ENCODE measurements at regions not wholly inside any gene's neighbourhood (a gene's known extent, or its start where the extent isn't known, plus 50 kb on each side); places are given as distances from the start of the nearest gene placed in this dataset.
"Not testable (repeated sequence)": the region's sequence is repeated elsewhere in the genome, so short reads cannot be mapped to it uniquely, and the experiment has no call there.

DNA sequence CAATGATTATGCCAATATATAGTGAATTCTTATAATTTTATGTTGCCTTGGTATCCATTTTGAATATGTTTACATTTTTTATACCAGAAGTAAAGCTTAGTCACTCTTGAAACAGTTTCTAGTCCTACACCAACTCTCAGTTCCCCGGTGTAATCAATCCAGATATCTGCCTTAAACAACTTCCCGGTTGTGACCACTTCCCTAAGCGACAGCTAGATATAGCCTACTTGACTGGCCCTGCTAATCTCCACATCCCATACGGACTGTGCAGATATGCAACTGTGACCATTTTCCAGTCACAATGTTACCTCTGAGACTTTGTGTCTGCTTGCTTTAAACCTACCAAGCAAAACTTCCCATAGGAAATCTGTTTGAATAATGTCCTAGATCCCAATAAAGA, 1551.5 kb upstream of the SEL1L start:
- Histone ChIP-seq H3K9ac (no peak overlapping the region), H3K79me2 (ENCODE audit: insufficient read depth, low read depth) (no peaks in the 10 kb centered on the region), H4K20me1 (ENCODE audit: insufficient read depth) (no peaks in the 10 kb centered on the region), H3K4me1 (ENCODE audit: low read depth, poor library complexity, severe bottlenecking) (no peaks in the 10 kb centered on the region), H3K36me3 (ENCODE audit: insufficient read depth) (no peaks in the 10 kb centered on the region), H3K27me3 (ENCODE audit: insufficient read depth, low read depth) (no peaks in the 10 kb centered on the region), H3K4me3 (IDR thresholded peaks at IDR 0.05; ENCODE audit: insufficient read depth, low read depth, low read length) (no peak overlapping the region), H3K27ac (no peak overlapping the region), H3K4me2 (no peak overlapping the region), H2AFZ (ENCODE audit: low read depth) (no peak overlapping the region)
- TF ChIP-seq, protein P1, sequence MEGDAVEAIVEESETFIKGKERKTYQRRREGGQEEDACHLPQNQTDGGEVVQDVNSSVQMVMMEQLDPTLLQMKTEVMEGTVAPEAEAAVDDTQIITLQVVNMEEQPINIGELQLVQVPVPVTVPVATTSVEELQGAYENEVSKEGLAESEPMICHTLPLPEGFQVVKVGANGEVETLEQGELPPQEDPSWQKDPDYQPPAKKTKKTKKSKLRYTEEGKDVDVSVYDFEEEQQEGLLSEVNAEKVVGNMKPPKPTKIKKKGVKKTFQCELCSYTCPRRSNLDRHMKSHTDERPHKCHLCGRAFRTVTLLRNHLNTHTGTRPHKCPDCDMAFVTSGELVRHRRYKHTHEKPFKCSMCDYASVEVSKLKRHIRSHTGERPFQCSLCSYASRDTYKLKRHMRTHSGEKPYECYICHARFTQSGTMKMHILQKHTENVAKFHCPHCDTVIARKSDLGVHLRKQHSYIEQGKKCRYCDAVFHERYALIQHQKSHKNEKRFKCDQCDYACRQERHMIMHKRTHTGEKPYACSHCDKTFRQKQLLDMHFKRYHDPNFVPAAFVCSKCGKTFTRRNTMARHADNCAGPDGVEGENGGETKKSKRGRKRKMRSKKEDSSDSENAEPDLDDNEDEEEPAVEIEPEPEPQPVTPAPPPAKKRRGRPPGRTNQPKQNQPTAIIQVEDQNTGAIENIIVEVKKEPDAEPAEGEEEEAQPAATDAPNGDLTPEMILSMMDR (conservative IDR thresholded peaks at IDR 0.05; ENCODE audit: low read depth, low read length), result no peak

DNA sequence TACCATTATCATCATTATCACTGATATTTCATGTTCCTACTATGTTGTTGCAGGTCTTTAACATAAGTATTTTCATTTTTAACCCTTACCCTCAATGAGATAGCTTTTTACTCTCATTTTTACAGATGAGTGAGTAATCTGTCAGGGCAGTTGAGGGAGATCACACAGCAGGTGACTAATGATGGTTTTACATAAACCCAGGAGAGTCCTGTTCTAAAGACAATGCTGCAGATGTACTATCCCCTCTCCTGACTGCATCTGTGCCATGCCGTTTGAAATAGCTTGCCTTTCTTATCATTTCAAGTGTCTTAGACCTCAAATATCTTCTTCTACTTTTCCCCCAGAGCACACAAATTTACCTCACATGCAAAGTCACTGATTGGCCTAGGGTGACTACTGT, 1552.1 kb upstream of the SEL1L start:
- Histone ChIP-seq H3K79me2 (ENCODE audit: insufficient read depth, low read depth) (no peaks in the 10 kb centered on the region), H3K27me3 (ENCODE audit: insufficient read depth, low read depth) (no peaks in the 10 kb centered on the region), H3K27ac (no peak overlapping the region), H3K9ac (no peak overlapping the region), H3K4me1 (ENCODE audit: low read depth, poor library complexity, severe bottlenecking) (no peaks in the 10 kb centered on the region), H2AFZ (ENCODE audit: low read depth) (no peak overlapping the region), H4K20me1 (ENCODE audit: insufficient read depth) (no peaks in the 10 kb centered on the region), H3K4me2 (no peak overlapping the region), H3K4me3 (IDR thresholded peaks at IDR 0.05; ENCODE audit: insufficient read depth, low read depth, low read length) (no peak overlapping the region), H3K36me3 (ENCODE audit: insufficient read depth) (no peaks in the 10 kb centered on the region)
- TF ChIP-seq, protein P1 (conservative IDR thresholded peaks at IDR 0.05; ENCODE audit: low read depth, low read length), result no peak

DNA sequence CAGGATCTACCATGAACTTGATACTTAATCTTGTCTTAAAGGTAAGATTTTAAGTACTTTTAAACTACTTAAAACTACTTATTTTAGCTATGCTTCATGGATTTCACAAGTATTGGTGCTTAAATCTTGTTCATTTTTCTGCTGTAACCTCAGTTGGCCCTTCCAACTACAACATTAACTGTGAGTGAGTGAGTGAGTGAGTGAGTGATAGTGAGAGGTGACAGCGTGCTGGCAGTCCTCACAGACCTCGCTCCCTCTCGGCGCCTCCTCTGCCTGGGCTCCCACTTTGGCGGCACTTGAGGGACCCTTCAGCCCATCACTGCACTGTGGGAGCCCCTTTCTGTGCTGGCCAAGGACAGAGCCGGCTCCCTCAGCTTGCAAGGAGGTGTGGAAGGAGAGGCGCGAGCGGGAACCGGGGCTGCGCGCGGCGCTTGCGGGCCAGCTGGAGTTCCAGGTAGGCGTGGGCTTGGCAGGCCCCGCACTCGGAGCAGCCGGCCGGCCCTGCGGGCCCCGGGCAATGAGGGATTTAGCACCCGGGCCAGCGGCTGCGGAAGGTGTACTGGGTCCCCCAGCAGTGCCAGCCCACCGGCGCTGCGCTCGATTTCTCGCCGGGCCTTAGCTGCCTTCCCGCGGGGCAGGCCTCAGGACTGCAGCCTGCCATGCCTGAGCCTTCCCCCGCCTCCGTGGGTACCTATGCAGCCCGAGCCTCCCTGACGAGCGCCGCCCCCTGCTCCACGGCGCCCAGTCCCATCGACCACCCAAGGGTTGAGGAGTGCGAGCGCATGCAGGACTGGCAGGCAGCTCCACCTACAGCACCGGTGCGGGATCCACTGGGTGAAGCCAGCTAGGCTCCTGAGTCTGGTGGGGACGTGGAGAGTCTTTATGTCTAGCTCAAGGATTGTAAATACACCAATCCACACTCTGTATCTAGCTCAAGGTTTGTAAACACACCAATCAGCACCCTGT, 1558.6 kb upstream of the SEL1L start:
- not testable (repeated sequence) for H3K27me3 ChIP-seq (ENCODE audit: insufficient read depth, low read depth); H3K79me2 ChIP-seq (ENCODE audit: insufficient read depth, low read depth); H3K4me1 ChIP-seq (ENCODE audit: low read depth, poor library complexity, severe bottlenecking); H3K9ac ChIP-seq; H3K4me3 ChIP-seq (IDR thresholded peaks at IDR 0.05; ENCODE audit: insufficient read depth, low read depth, low read length); H4K20me1 ChIP-seq (ENCODE audit: insufficient read depth); H3K36me3 ChIP-seq (ENCODE audit: insufficient read depth); H3K4me2 ChIP-seq; H3K27ac ChIP-seq; H2AFZ ChIP-seq (ENCODE audit: low read depth)

DNA sequence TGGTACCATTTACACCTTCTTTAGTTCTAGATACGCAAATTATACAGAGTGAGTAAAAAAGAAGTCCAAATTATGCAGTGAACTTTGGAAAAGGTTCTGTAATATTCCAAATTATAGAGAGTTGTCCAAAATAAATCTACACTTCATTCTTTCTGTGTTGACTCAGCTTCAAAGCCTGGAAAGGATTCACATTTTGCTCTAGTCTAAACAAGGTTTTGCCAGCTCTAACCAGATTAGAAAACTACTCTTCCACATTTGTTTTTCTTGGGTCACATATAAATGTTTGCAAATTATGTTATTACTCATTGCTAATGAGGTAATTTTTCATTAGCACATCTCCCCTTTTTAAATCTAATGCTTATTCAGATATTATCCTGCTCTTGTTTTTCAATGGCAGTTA, 1562.4 kb upstream of the SEL1L start:
- Histone ChIP-seq H3K27ac (no peak overlapping the region), H3K9ac (no peak overlapping the region), H3K36me3 (ENCODE audit: insufficient read depth) (no peaks in the 10 kb centered on the region), H3K4me2 (no peak overlapping the region), H3K4me3 (IDR thresholded peaks at IDR 0.05; ENCODE audit: insufficient read depth, low read depth, low read length) (no peak overlapping the region), H3K79me2 (ENCODE audit: insufficient read depth, low read depth) (no peaks in the 10 kb centered on the region), H3K27me3 (ENCODE audit: insufficient read depth, low read depth) (no peaks in the 10 kb centered on the region), H4K20me1 (ENCODE audit: insufficient read depth) (no peaks in the 10 kb centered on the region), H2AFZ (ENCODE audit: low read depth) (no peak overlapping the region), H3K4me1 (ENCODE audit: low read depth, poor library complexity, severe bottlenecking) (no peaks in the 10 kb centered on the region)
- TF ChIP-seq, protein P1 (conservative IDR thresholded peaks at IDR 0.05; ENCODE audit: low read depth, low read length), result no peak

DNA sequence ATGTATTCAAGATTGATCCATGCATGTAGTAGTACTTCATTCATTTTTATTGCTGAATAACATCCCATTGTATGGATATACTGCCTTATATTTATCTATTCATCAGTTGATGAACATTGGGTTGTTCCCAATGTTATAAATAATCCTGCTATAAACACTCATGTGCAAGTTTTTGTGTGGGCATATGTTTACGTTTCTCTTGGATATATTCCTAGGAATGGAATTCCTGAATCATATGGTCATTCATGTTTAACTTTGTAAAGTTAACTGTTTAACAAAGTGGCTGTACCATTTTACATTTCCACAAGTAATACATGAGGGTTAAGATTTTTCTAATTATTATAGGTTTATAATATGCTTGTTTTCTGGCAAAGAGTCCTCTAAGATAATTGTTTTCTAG, 1568.2 kb upstream of the SEL1L start:
- Histone ChIP-seq H3K4me2 (no peak overlapping the region), H3K4me3 (IDR thresholded peaks at IDR 0.05; ENCODE audit: insufficient read depth, low read depth, low read length) (no peak overlapping the region), H3K9ac (no peak overlapping the region), H3K27me3 (ENCODE audit: insufficient read depth, low read depth) (no peaks in the 10 kb centered on the region), H3K4me1 (ENCODE audit: low read depth, poor library complexity, severe bottlenecking) (no peaks in the 10 kb centered on the region), H4K20me1 (ENCODE audit: insufficient read depth) (no peaks in the 10 kb centered on the region), H3K79me2 (ENCODE audit: insufficient read depth, low read depth) (no peaks in the 10 kb centered on the region), H3K27ac (no peak overlapping the region), H2AFZ (ENCODE audit: low read depth) (no peak overlapping the region), H3K36me3 (ENCODE audit: insufficient read depth) (no peaks in the 10 kb centered on the region)
- TF ChIP-seq, protein P1 (conservative IDR thresholded peaks at IDR 0.05; ENCODE audit: low read depth, low read length), result no peak
